Psoas muscle (tissue), 7 donors: ENCODE measurements at regions not wholly inside any gene's neighbourhood (a gene's known extent, or its start where the extent isn't known, plus 50 kb on each side); places are given as distances from the start of the nearest gene placed in this dataset.

ENCODE experiments used
- ATAC-seq, 4 donors: fragments of 200-7000 bp; cut with Tn5 transposase; one replicate each; pipeline ENCODE4 v1.9.1; 2020; ENCODE audit warnings: moderate library complexity in 3 of 4, mild to moderate bottlenecking in 2 of 4
- DNase-seq, 2 donors: peaks; one replicate each; pipeline ENCODE4 v3.0.0-alpha.2; 2020
- H3K27ac ChIP-seq: fragments of 200-600 bp; one replicate; pipeline ENCODE4 v1.8.0; 2022
- H3K27me3 ChIP-seq, 3 donors: fragments of 200-600 bp in 1 of 3; one replicate each; pipeline versions ENCODE4 v1.6.1 to v1.8.0; 2013 to 2022; ENCODE audit warnings: low read length in 2 of 3, mild to moderate bottlenecking in 2 of 3, moderate library complexity in 1 of 3; ENCODE audit not compliant: insufficient read depth in 3 of 3
- H3K36me3 ChIP-seq, 2 donors: fragments of 200-600 bp in 1 of 2; one replicate each; pipeline versions ENCODE4 v1.6.1 to v1.8.0; 2013 to 2022; ENCODE audit warnings: low read depth in 1 of 2, mild to moderate bottlenecking in 1 of 2, moderate library complexity in 1 of 2; ENCODE audit not compliant: insufficient read depth in 1 of 2
- H3K4me1 ChIP-seq: fragments of 200-600 bp; one replicate; pipeline ENCODE4 v1.8.0; 2022
- H3K4me3 ChIP-seq: fragments of 200-600 bp; one replicate; pipeline ENCODE4 v1.8.0; 2022; ENCODE audit warnings: mild to moderate bottlenecking
- H3K9me3 ChIP-seq: fragments of 200-600 bp; one replicate; pipeline ENCODE4 v1.8.0; 2022
- WGBS, 3 donors: extraction: QIAGEN DNeasy Blood & Tissue Kit; methylation state at CpG; one replicate each; pipeline versions ENCODE4 v1.1.6 to v1.1.7; 2013; 5-methylcytosine and 5-hydroxymethylcytosine counted together
- intact Hi-C, 2 donors: fragments of 100-400 bp; cut with DNase I; formaldehyde crosslinking; loops; one replicate each; pipeline versions ENCODE4 v1.11.0 to v1.14.2; 2022
- TF ChIP-seq, protein P1 (sequence below): fragments of 200-600 bp; IDR thresholded peaks from one replicate; pipeline ENCODE4 v1.8.0; 2022; ENCODE audit warnings: antibody characterized with exemption
- donor health status: healthy with polysubstance abuse.
- donor health status: DM: no; HTN: no; CAD: no; lungs with moderate emphysema.
- donor health status: Bipolar disorder and iron deficiency.
- donor health status: healthy.
- donor health status: DM: yes; HTN: yes; CAD: no.
- donor health status: DM: no; HTN: no; CAD: no.
- donor health status: DM: yes; HTN: yes; CAD: no.

DNA sequence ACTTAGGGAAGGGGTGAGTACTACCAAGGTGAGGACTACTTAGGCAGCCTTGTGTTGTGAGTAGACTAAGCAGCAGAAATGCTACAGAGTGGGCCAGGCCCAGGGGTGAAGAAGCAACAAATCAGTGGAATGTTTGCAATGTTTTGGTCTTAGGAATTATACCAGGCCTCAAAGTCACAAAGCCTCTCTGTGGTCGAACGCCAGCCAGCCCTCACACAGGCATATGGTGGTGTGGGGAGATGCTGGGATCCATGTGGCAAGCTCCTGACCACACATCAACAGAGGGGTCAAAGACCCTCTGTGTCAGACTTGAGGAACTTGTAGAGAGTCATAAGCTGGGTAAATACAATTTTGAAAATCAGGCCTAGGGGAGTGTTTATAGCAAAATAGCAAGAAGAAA, 153.8 kb upstream of the KLF3 start:
- 88 to 91% (median 89%) methylated on average over 2 of the region's 2 CpGs for WGBS, 3 donors
- intact Hi-C loops, result no loop called here
- Histone ChIP-seq H3K4me3 (no peak overlapping the region), H3K9me3 (no peaks in the 10 kb centered on the region), H3K27ac (no peak overlapping the region), H3K4me1 (no peaks in the 10 kb centered on the region), H3K36me3 (no peaks in the 10 kb centered on the region), H3K27me3 (no peaks in the 10 kb centered on the region)
- TF ChIP-seq, protein P1, sequence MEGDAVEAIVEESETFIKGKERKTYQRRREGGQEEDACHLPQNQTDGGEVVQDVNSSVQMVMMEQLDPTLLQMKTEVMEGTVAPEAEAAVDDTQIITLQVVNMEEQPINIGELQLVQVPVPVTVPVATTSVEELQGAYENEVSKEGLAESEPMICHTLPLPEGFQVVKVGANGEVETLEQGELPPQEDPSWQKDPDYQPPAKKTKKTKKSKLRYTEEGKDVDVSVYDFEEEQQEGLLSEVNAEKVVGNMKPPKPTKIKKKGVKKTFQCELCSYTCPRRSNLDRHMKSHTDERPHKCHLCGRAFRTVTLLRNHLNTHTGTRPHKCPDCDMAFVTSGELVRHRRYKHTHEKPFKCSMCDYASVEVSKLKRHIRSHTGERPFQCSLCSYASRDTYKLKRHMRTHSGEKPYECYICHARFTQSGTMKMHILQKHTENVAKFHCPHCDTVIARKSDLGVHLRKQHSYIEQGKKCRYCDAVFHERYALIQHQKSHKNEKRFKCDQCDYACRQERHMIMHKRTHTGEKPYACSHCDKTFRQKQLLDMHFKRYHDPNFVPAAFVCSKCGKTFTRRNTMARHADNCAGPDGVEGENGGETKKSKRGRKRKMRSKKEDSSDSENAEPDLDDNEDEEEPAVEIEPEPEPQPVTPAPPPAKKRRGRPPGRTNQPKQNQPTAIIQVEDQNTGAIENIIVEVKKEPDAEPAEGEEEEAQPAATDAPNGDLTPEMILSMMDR, result no peak
- DNase-seq (no peak), ATAC-seq (no peak)

- H3K4me3 ChIP-seq, result no peak overlapping the region
- WGBS, 3 donors, result 66 to 82% (median 77%) methylated on average over 5 of the region's 5 CpGs
- TF ChIP-seq, protein P1, result no peak
- DNase-seq, result no peak
- no peaks in the 10 kb centered on the region for H3K9me3 ChIP-seq
- H3K27ac ChIP-seq, result no peak overlapping the region
- no peaks in the 10 kb centered on the region for H3K27me3 ChIP-seq
- ATAC-seq, result no peak
- H3K4me1 ChIP-seq, result no peaks in the 10 kb centered on the region
- no peaks in the 10 kb centered on the region for H3K36me3 ChIP-seq
- intact Hi-C loops, result no loop called here
These were observed 152.3 kb upstream of the KLF3 start for GRCh38 chr4:38511702-38512101.

DNA sequence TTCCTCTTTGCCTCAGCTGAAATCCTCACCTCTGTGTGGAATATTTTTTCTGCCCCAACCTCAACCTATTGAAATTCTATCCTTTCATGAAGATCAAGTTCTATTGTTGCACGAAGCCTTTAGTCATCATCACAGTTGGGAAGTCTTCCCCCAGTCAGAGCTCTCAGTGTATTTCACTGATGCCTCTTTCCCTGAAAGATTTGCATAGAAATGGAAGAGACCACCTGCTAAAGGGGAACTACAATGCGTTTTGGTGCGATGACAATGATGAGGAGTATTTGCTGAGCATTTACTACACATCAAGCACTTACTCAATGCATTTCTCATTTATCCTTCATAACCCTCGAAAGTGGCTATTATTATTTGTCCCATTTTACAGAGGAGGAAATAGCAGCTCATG, 151.2 kb upstream of the KLF3 start:
- TF ChIP-seq, protein P1, result no peak
- Histone ChIP-seq H3K4me3 (no peak overlapping the region), H3K4me1 (no peaks in the 10 kb centered on the region), H3K27me3 (no peaks in the 10 kb centered on the region), H3K36me3 (no peaks in the 10 kb centered on the region), H3K9me3 (no peaks in the 10 kb centered on the region), H3K27ac (no peak overlapping the region)
- intact Hi-C loops, result no loop called here
- no peak for DNase-seq
- no peak for ATAC-seq
- 65 to 74% (median 66%) methylated on average over 4 of the region's 4 CpGs for WGBS, 3 donors

GRCh38 chr4:38514465-38515146, 149.4 kb upstream of the KLF3 start:
- Histone ChIP-seq H3K9me3 (no peaks in the 10 kb centered on the region), H3K36me3 (no peaks in the 10 kb centered on the region), H3K4me1 (no peaks in the 10 kb centered on the region), H3K27ac (no peak overlapping the region), H3K4me3 (no peak overlapping the region), H3K27me3 (no peaks in the 10 kb centered on the region)
- intact Hi-C loops, result no loop called here
- 95 to 97% (median 97%) methylated on average over 1 of the region's 1 CpG for WGBS, 3 donors
- DNase-seq (no peak), ATAC-seq (no peak)
- TF ChIP-seq, protein P1, result no peak

- TF ChIP-seq, protein P1, result no peak
- no peak for ATAC-seq
- WGBS, 3 donors, result 43 to 45% (median 44%) methylated on average over 2 of the region's 2 CpGs
These were observed 147.8 kb upstream of the KLF3 start for GRCh38 chr4:38516190-38516589.

More at GRCh38 chr4:38516190-38516589, 147.8 kb upstream of the KLF3 start:
- Histone ChIP-seq H3K4me3 (no peak overlapping the region), H3K27me3 (no peaks in the 10 kb centered on the region), H3K4me1 (no peaks in the 10 kb centered on the region), H3K9me3 (no peaks in the 10 kb centered on the region), H3K36me3 (no peaks in the 10 kb centered on the region), H3K27ac (no peak overlapping the region)
- DNase-seq, result no peak
- intact Hi-C loops, result no loop called here
